ENCODE measurements at regions not wholly inside any gene's neighbourhood (a gene's known extent, or its start where the extent isn't known, plus 50 kb on each side); places are given as distances from the start of the nearest gene placed in this dataset.

- no peak overlapping the region for H3K4me3 ChIP-seq (ENCODE audit: low read depth, low read length)
- H3K36me3 ChIP-seq (ENCODE audit: control insufficient read depth, insufficient read depth, low read length), result no peaks in the 10 kb centered on the region
- H3K9ac ChIP-seq (ENCODE audit: low read length), result no peak overlapping the region
- H3K9me3 ChIP-seq (ENCODE audit: control insufficient read depth, insufficient read depth, low read depth, low read length), result no peaks in the 10 kb centered on the region
- peaks cover 4% of the 10 kb centered on the region; the same call in 1 of the 2 replicates for H3K4me1 ChIP-seq (ENCODE audit: control insufficient read depth, insufficient read depth, low read length)
- no peaks in the 10 kb centered on the region for H3K27me3 ChIP-seq (ENCODE audit: control insufficient read depth, insufficient read depth, low read length)
- no peak overlapping the region for H3K27ac ChIP-seq (ENCODE audit: low read depth, low read length)
These were observed 353.2 kb downstream of the SAMD5 start for GRCh38 chr6:147861696-147862095.

GRCh38 chr6:147867433-147868226 is 359.1 kb downstream of the SAMD5 start:
- Histone ChIP-seq H3K36me3 (ENCODE audit: control insufficient read depth, insufficient read depth, low read length) (no peaks in the 10 kb centered on the region), H3K9ac (ENCODE audit: low read length) (no peak overlapping the region), H3K27ac (ENCODE audit: low read depth, low read length) (no peak overlapping the region), H3K4me1 (ENCODE audit: control insufficient read depth, insufficient read depth, low read length) (no peaks in the 10 kb centered on the region), H3K9me3 (ENCODE audit: control insufficient read depth, insufficient read depth, low read depth, low read length) (no peaks in the 10 kb centered on the region), H3K4me3 (ENCODE audit: low read depth, low read length) (no peak overlapping the region), H3K27me3 (ENCODE audit: control insufficient read depth, insufficient read depth, low read length) (no peaks in the 10 kb centered on the region)

GRCh38 chr6:147868427-147869190 is 360.1 kb downstream of the SAMD5 start:
- Histone ChIP-seq H3K36me3 (ENCODE audit: control insufficient read depth, insufficient read depth, low read length) (no peaks in the 10 kb centered on the region), H3K27ac (ENCODE audit: low read depth, low read length) (no peak overlapping the region), H3K9ac (ENCODE audit: low read length) (no peak overlapping the region), H3K4me1 (ENCODE audit: control insufficient read depth, insufficient read depth, low read length) (no peaks in the 10 kb centered on the region), H3K9me3 (ENCODE audit: control insufficient read depth, insufficient read depth, low read depth, low read length) (no peaks in the 10 kb centered on the region), H3K27me3 (ENCODE audit: control insufficient read depth, insufficient read depth, low read length) (no peaks in the 10 kb centered on the region), H3K4me3 (ENCODE audit: low read depth, low read length) (no peak overlapping the region)

DNA sequence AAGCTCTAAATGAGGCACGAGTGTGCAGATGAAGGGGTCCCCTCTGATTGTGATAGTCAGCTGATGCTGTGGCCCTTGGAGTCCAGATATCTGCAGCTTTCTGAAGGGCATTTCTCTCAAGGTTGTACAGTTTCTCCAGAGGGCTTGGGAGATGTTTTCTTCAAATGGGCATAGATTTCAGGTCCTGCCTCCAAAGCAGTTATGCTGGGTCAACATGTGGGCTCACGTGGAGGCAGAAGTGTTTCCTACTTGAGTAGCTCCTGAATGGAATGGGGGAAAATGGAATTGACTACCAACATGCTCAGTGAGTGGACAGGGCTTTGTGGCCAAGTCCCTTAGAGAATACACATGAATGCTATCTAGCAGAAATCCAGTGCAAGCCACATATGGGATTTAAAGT is 360.7 kb downstream of the SAMD5 start:
- H3K9ac ChIP-seq (ENCODE audit: low read length), result no peak overlapping the region
- no peaks in the 10 kb centered on the region for H3K36me3 ChIP-seq (ENCODE audit: control insufficient read depth, insufficient read depth, low read length)
- H3K4me1 ChIP-seq (ENCODE audit: control insufficient read depth, insufficient read depth, low read length), result no peaks in the 10 kb centered on the region
- H3K27ac ChIP-seq (ENCODE audit: low read depth, low read length), result no peak overlapping the region
- no peak overlapping the region for H3K4me3 ChIP-seq (ENCODE audit: low read depth, low read length)
- H3K9me3 ChIP-seq (ENCODE audit: control insufficient read depth, insufficient read depth, low read depth, low read length), result no peaks in the 10 kb centered on the region
- no peaks in the 10 kb centered on the region for H3K27me3 ChIP-seq (ENCODE audit: control insufficient read depth, insufficient read depth, low read length)

DNA sequence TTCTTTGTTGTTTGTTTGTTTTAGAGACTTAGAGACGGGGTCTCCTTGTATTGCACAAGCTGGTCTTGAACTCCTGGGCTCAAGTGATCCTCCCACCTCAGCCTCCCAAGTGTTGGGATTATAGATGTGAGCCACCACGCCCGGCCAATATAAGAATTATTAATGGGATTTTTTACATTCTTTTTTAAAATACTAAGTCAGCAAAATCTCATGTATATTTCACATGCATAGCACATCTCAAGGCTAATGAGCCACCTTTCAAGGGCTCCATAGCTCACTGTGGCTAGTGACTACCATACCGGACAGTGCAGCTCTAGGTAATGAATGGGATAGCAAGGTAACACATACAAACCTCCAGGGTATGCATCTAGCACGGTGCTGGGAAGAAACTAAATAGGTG is 361.4 kb downstream of the SAMD5 start:
- no peaks in the 10 kb centered on the region for H3K36me3 ChIP-seq (ENCODE audit: control insufficient read depth, insufficient read depth, low read length)
- H3K4me3 ChIP-seq (ENCODE audit: low read depth, low read length), result no peak overlapping the region
- no peak overlapping the region for H3K9ac ChIP-seq (ENCODE audit: low read length)
- no peaks in the 10 kb centered on the region for H3K9me3 ChIP-seq (ENCODE audit: control insufficient read depth, insufficient read depth, low read depth, low read length)
- no peak overlapping the region for H3K27ac ChIP-seq (ENCODE audit: low read depth, low read length)
- H3K4me1 ChIP-seq (ENCODE audit: control insufficient read depth, insufficient read depth, low read length), result no peaks in the 10 kb centered on the region
- no peaks in the 10 kb centered on the region for H3K27me3 ChIP-seq (ENCODE audit: control insufficient read depth, insufficient read depth, low read length)

DNA sequence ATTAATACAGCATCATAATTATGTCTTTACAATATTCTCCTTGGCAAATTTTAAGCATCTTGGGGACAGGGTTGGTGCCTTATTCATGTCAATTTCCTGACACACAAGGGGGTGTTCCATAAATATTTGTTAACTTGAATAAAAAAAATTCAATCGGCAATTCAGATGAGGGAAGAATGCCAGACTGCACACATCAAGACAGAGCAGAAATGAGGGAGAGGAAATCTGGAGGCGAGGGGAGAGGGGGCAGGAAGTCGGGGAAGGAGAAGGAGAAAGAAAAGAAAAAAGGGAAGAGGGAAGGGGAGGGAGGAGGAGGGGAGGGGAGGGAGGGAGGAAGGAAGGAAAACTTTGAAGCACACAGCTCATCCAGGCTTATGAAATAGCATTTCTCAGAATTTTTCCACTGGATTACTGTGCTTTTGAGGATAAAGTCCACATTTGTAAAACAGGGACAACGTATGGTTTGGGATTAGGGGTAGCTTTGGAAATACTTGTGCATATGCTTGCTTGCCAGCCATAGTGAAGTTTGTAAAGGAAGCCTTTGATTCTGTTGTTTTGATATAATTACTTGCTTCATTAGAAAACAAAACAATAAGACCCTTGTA is 362.1 kb downstream of the SAMD5 start:
- Histone ChIP-seq H3K4me3 (ENCODE audit: low read depth, low read length) (no peak overlapping the region), H3K4me1 (ENCODE audit: control insufficient read depth, insufficient read depth, low read length) (no peaks in the 10 kb centered on the region), H3K27me3 (ENCODE audit: control insufficient read depth, insufficient read depth, low read length) (no peaks in the 10 kb centered on the region), H3K9me3 (ENCODE audit: control insufficient read depth, insufficient read depth, low read depth, low read length) (no peaks in the 10 kb centered on the region), H3K36me3 (ENCODE audit: control insufficient read depth, insufficient read depth, low read length) (no peaks in the 10 kb centered on the region), H3K27ac (ENCODE audit: low read depth, low read length) (no peak overlapping the region), H3K9ac (ENCODE audit: low read length) (no peak overlapping the region)

DNA sequence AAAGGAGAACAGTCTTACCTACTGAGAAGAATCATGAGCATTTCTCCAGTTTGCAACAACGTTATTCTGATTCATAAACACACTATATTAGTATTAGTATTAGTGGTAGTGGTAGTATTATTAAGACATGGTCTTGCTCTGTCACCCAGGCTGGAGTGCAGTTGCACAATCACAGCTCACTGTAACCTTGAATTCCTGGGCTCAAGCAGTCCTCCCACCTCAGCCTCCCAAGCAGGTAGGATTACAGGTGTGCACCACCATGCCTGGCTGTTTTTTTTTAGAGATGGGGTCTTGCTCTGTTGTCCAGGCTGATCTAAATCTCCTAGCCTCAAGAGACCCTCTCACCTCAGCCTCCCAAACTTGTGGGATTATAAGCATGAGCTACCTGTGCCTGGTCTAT is 363.5 kb downstream of the SAMD5 start:
- Histone ChIP-seq H3K4me3 (ENCODE audit: low read depth, low read length) (no peak overlapping the region), H3K9me3 (ENCODE audit: control insufficient read depth, insufficient read depth, low read depth, low read length) (no peaks in the 10 kb centered on the region), H3K27me3 (ENCODE audit: control insufficient read depth, insufficient read depth, low read length) (no peaks in the 10 kb centered on the region), H3K9ac (ENCODE audit: low read length) (no peak overlapping the region), H3K27ac (ENCODE audit: low read depth, low read length) (no peak overlapping the region), H3K36me3 (ENCODE audit: control insufficient read depth, insufficient read depth, low read length) (no peaks in the 10 kb centered on the region), H3K4me1 (ENCODE audit: control insufficient read depth, insufficient read depth, low read length) (no peaks in the 10 kb centered on the region)

DNA sequence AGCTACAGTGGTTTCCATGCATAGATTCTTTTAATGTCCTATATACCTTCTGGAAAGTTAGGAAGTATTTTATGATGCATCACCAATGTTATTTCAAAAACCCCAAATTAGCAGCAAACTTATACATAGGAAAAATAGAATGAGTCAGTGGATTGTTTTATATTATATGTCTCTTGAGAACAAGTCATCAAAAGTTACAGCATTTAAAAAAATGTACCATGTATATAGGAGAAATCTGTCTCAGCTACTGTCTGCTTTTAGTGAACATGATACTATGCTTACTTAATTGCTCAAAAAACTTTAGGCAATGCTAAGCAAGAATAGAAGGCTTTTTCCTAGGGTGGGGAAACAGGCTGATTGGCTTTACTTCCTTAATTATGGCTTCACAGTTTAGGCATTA is 365.3 kb downstream of the SAMD5 start:
- Histone ChIP-seq H3K9me3 (ENCODE audit: control insufficient read depth, insufficient read depth, low read depth, low read length) (no peaks in the 10 kb centered on the region), H3K27me3 (ENCODE audit: control insufficient read depth, insufficient read depth, low read length) (no peaks in the 10 kb centered on the region), H3K4me1 (ENCODE audit: control insufficient read depth, insufficient read depth, low read length) (no peaks in the 10 kb centered on the region), H3K9ac (ENCODE audit: low read length) (no peak overlapping the region), H3K4me3 (ENCODE audit: low read depth, low read length) (no peak overlapping the region), H3K27ac (ENCODE audit: low read depth, low read length) (no peak overlapping the region), H3K36me3 (ENCODE audit: control insufficient read depth, insufficient read depth, low read length) (no peaks in the 10 kb centered on the region)

DNA sequence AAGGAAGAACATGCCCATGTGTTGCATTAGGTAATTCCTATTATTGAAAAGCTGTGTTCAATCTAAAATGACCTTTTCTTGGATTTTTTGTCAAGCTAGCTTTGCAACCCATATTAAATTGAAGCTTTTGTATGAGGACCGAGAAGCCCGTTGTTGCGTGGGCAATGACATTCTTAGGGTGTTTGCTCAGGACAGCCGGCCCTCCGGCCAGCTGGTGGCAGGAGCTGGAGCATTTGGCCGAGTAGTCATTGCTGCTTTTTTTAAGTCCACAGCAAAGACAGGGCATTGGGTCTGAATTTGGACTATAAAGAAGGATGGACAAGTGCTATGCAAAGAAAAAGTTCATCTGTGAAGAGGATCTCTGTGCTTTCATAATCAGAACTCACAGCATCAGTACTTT is 365.8 kb downstream of the SAMD5 start:
- no peak overlapping the region for H3K4me3 ChIP-seq (ENCODE audit: low read depth, low read length)
- H3K4me1 ChIP-seq (ENCODE audit: control insufficient read depth, insufficient read depth, low read length), result no peaks in the 10 kb centered on the region
- no peaks in the 10 kb centered on the region for H3K36me3 ChIP-seq (ENCODE audit: control insufficient read depth, insufficient read depth, low read length)
- H3K9ac ChIP-seq (ENCODE audit: low read length), result no peak overlapping the region
- no peak overlapping the region for H3K27ac ChIP-seq (ENCODE audit: low read depth, low read length)
- H3K27me3 ChIP-seq (ENCODE audit: control insufficient read depth, insufficient read depth, low read length), result no peaks in the 10 kb centered on the region
- no peaks in the 10 kb centered on the region for H3K9me3 ChIP-seq (ENCODE audit: control insufficient read depth, insufficient read depth, low read depth, low read length)

GRCh38 chr6:147879031-147879580 is 370.6 kb downstream of the SAMD5 start:
- no peak overlapping the region for H3K4me3 ChIP-seq (ENCODE audit: low read depth, low read length)
- no peaks in the 10 kb centered on the region for H3K27me3 ChIP-seq (ENCODE audit: control insufficient read depth, insufficient read depth, low read length)
- H3K27ac ChIP-seq (ENCODE audit: low read depth, low read length), result no peak overlapping the region
- H3K9me3 ChIP-seq (ENCODE audit: control insufficient read depth, insufficient read depth, low read depth, low read length), result no peaks in the 10 kb centered on the region
- no peaks in the 10 kb centered on the region for H3K4me1 ChIP-seq (ENCODE audit: control insufficient read depth, insufficient read depth, low read length)
- H3K9ac ChIP-seq (ENCODE audit: low read length), result no peak overlapping the region
- H3K36me3 ChIP-seq (ENCODE audit: control insufficient read depth, insufficient read depth, low read length), result no peaks in the 10 kb centered on the region

- H3K27me3 ChIP-seq (ENCODE audit: control insufficient read depth, insufficient read depth, low read length), result no peaks in the 10 kb centered on the region
- no peaks in the 10 kb centered on the region for H3K9me3 ChIP-seq (ENCODE audit: control insufficient read depth, insufficient read depth, low read depth, low read length)
- H3K4me3 ChIP-seq (ENCODE audit: low read depth, low read length), result no peak overlapping the region
- H3K27ac ChIP-seq (ENCODE audit: low read depth, low read length), result no peak overlapping the region
- H3K36me3 ChIP-seq (ENCODE audit: control insufficient read depth, insufficient read depth, low read length), result no peaks in the 10 kb centered on the region
- no peak overlapping the region for H3K9ac ChIP-seq (ENCODE audit: low read length)
- no peaks in the 10 kb centered on the region for H3K4me1 ChIP-seq (ENCODE audit: control insufficient read depth, insufficient read depth, low read length)
These were observed 372.9 kb downstream of the SAMD5 start for GRCh38 chr6:147881432-147881831.
